BE2C (cell line): ENCODE measurements at regions not wholly inside any gene's neighbourhood (a gene's known extent, or its start where the extent isn't known, plus 50 kb on each side); places are given as distances from the start of the nearest gene placed in this dataset.

Source experiments
- DNase-seq: peaks from one replicate; pipeline ENCODE4 v3.0.0-alpha.2; 2020
- H3K27me3 ChIP-seq: fragments of 250-450 bp; sonication (Bioruptor Pico); 2 replicates; pipeline ENCODE4 v1.5.1; 2020; ENCODE audit warnings: mild to moderate bottlenecking
- H3K36me3 ChIP-seq: fragments of 250-450 bp; sonication (Bioruptor Pico); 2 replicates; pipeline ENCODE4 v1.5.1; 2020; ENCODE audit warnings: mild to moderate bottlenecking
- H3K4me1 ChIP-seq: fragments of 250-450 bp; sonication (Bioruptor Pico); 2 replicates; pipeline ENCODE4 v1.5.1; 2020
- H3K4me3 ChIP-seq: 2 replicates; pipeline ENCODE4 v1.5.1; 2011; ENCODE audit warnings: low read depth, low read length
- H3K9me3 ChIP-seq: fragments of 250-450 bp; sonication (Bioruptor Pico); 2 replicates; pipeline ENCODE4 v1.5.1; 2020
- CTCF ChIP-seq: IDR thresholded peaks from 2 replicates; pipeline ENCODE4 v1.5.1; 2012; ENCODE audit warnings: mild to moderate bottlenecking, low read depth, low read length

GRCh38 chr2:211302676-211303075 lies 746.3 kb downstream of the CPS1 start:
- Histone ChIP-seq H3K4me1 (peaks cover 5% of the 10 kb centered on the region; the same call in 1 of the 2 replicates), H3K36me3 (no peaks in the 10 kb centered on the region), H3K4me3 (no peak overlapping the region), H3K27me3 (no peaks in the 10 kb centered on the region), H3K9me3 (no peaks in the 10 kb centered on the region)
- DNase-seq = no peak
- no peak for TF ChIP-seq CTCF

GRCh38 chr2:211306929-211307328 lies 750.5 kb downstream of the CPS1 start:
- Histone ChIP-seq H3K9me3 (no peaks in the 10 kb centered on the region), H3K36me3 (no peaks in the 10 kb centered on the region), H3K27me3 (no peaks in the 10 kb centered on the region; the same call in 1 of the 2 replicates), H3K4me3 (no peak overlapping the region), H3K4me1 (peaks cover 5% of the 10 kb centered on the region; the same call in 1 of the 2 replicates)
- TF ChIP-seq CTCF = no peak
- DNase-seq = no peak
